ENCODE measurements at regions not wholly inside any gene's neighbourhood (a gene's known extent, or its start where the extent isn't known, plus 50 kb on each side); places are given as distances from the start of the nearest gene placed in this dataset.
A peak's percentile ranks its signal among the peaks of the same experiment; 100 is the strongest.
"Not testable (repeated sequence)": the region's sequence is repeated elsewhere in the genome, so short reads cannot be mapped to it uniquely, and the experiment has no call there.

DNA sequence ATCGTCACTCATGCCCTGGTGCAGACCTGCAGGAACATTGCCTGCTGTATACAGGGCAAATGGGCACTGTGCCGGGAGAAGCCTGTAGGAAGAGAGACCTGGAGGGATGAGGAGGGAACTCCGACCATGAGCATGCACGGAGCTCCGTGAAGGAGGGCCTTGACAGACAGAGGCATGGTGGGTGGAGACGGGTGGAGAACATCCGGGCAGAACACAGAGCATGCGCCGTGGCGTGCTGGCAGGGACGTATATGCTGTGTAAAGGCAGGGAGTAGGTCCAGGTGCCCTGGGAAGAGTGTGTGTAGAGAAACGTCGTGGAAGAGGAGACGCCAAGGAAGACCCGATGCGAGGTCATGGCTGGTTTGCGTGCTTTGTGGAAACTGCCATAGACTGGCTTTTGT, 133.0 kb upstream of the FAN1 start:
- no peaks in the 10 kb centered on the region for H3K36me3 ChIP-seq (ENCODE audit: low read depth)
- intact Hi-C loops (cut with DNase I, micrococcal nuclease), result no loop called here
- H3K4me1 ChIP-seq (ENCODE audit: low read depth), result no peaks in the 10 kb centered on the region
- TF ChIP-seq, protein P1, sequence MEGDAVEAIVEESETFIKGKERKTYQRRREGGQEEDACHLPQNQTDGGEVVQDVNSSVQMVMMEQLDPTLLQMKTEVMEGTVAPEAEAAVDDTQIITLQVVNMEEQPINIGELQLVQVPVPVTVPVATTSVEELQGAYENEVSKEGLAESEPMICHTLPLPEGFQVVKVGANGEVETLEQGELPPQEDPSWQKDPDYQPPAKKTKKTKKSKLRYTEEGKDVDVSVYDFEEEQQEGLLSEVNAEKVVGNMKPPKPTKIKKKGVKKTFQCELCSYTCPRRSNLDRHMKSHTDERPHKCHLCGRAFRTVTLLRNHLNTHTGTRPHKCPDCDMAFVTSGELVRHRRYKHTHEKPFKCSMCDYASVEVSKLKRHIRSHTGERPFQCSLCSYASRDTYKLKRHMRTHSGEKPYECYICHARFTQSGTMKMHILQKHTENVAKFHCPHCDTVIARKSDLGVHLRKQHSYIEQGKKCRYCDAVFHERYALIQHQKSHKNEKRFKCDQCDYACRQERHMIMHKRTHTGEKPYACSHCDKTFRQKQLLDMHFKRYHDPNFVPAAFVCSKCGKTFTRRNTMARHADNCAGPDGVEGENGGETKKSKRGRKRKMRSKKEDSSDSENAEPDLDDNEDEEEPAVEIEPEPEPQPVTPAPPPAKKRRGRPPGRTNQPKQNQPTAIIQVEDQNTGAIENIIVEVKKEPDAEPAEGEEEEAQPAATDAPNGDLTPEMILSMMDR (IDR thresholded peaks at IDR 0.05), result no peak
- H3K4me3 ChIP-seq, result no peak overlapping the region
- ATAC-seq (no peak), DNase-seq (no peak)
- no peaks in the 10 kb centered on the region for H3K9me3 ChIP-seq

DNA sequence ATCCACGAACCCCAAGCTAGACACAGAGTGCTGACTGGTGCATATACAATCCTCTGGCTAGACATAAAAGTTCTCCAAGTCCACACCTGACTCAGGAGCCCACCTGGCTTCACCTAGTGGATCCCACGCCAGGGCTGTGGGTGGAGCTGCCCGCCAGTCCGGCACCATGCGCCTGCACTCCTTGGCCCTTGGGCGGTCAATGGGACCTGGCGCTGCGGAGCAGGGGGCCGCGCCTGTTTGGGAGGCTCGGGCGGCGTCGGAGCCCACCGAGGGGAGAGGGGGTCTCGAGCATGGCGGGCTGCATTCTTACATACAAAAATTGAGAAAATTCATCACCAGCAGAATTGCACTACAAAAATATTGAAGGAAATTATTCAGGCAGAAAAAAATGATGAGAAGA, 120.7 kb upstream of the FAN1 start:
- H3K36me3 ChIP-seq (ENCODE audit: low read depth), result no peaks in the 10 kb centered on the region
- no peak overlapping the region for H3K4me3 ChIP-seq
- no peak for ATAC-seq
- H3K9me3 ChIP-seq, result peaks cover 5% of the 10 kb centered on the region
- DNase-seq, result peak in 1 of 3 donors; percentile 43
- intact Hi-C loops (cut with DNase I, micrococcal nuclease), result no loop called here
- H3K4me1 ChIP-seq (ENCODE audit: low read depth), result no peaks in the 10 kb centered on the region
- TF ChIP-seq, protein P1 (IDR thresholded peaks at IDR 0.05), result no peak

GRCh38 chr15:30788595-30788994, 115.1 kb upstream of the FAN1 start:
- Histone ChIP-seq H3K36me3 (ENCODE audit: low read depth) (no peaks in the 10 kb centered on the region), H3K4me3 (no peak overlapping the region), H3K4me1 (ENCODE audit: low read depth) (no peaks in the 10 kb centered on the region), H3K9me3 (no peaks in the 10 kb centered on the region)
- intact Hi-C loops (cut with DNase I, micrococcal nuclease), result no loop called here
- TF ChIP-seq, protein P1 (IDR thresholded peaks at IDR 0.05), result no peak
- ATAC-seq (no peak), DNase-seq (no peak)

DNA sequence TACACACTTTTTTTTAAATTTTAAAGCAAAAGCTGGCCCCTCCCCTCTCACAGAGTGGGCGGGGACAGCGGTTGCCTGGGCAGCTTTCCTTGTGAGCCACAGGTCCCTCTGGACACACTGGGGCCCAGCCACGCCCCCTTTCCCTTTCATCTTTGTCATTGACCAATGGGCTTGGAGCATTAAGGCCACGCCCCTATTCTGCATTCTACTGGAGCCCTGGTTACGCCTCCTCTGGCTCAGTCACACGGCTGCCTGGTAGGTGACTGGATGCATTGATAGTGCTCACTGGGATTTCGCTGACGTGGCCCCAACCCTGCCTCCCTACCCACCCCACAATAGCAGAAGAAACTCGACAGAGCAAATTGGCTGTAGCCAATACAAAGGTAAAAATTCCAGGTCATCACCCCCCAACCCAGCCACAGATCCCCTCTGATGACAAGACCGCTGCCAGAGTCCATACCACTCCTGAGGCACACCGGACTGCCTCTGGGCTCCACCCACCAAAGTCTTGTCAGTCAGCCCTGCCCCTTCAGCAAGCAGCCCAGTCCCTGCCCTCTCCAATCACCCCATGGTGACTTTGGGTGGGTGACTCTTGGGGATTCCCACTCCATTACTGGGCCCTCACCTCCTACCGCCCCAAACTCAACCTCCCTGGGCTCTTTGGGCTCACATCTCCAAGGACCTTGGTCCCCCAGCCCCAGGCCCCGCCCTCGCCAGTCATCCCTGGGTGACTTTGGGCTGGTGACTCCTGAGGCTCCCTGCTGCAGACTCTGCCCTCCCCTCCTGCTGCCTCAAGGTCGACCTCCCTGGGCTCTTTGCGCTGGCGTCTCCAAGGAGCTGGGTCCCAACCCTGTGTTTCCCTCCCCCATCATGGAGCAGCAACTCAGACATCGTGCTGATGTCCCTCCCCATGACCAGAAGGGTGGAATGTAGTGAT, 112.2 kb upstream of the FAN1 start:
- no peaks in the 10 kb centered on the region for H3K4me1 ChIP-seq (ENCODE audit: low read depth)
- H3K36me3 ChIP-seq (ENCODE audit: low read depth), result no peaks in the 10 kb centered on the region
- no peak for ATAC-seq
- intact Hi-C loops (cut with DNase I, micrococcal nuclease), result no loop called here
- H3K9me3 ChIP-seq, result no peaks in the 10 kb centered on the region
- H3K4me3 ChIP-seq, result no peak overlapping the region
- no peak for DNase-seq
- TF ChIP-seq, protein P1 (IDR thresholded peaks at IDR 0.05), result no peak

DNA sequence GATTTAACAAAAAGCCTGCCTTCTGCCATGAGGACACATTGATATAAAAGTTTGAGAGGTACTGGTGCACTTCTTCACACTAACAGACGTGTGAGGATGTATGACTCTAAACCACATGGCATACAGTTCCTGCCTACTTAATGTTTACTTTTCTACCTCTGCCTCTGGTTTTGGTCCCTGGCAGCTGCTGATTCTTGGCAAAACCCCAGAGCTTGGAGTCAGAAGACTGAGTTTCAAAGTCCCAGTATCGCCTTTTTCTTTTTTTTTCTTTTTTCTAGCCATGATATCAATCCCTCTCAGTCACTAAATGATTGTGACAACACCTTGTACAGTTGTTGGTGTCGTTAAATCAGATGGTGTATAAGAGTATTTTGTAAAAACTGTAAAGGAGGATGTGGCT, 110.9 kb upstream of the FAN1 start:
- H3K36me3 ChIP-seq (ENCODE audit: low read depth); H3K4me1 ChIP-seq (ENCODE audit: low read depth); intact Hi-C loops (cut with DNase I, micrococcal nuclease); H3K9me3 ChIP-seq; H3K4me3 ChIP-seq; ATAC-seq: not testable (repeated sequence)
- peak in 1 of 3 donors; percentile 48 for DNase-seq

DNA sequence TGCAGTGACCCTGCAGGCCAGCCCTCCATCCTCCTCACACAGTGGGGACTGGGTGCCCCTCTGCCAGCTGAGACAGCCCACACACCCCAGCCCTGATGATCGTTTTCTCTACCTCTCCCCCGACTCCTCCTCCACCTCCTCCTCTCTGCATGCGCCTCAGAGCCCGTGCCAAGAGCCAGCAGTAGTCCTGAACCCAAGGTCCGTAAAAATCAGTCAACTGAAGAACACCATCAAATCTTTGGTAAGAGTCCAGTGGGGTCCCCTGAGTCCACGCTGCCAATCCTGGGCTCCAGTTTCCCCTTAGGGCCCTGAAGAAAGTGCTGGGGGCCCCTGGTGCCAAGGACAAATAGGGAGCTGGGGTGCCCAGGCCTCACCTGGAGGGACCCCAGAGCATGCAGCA, 109.3 kb upstream of the FAN1 start:
- Histone ChIP-seq H3K4me1 (ENCODE audit: low read depth) (no peaks in the 10 kb centered on the region), H3K36me3 (ENCODE audit: low read depth) (no peaks in the 10 kb centered on the region), H3K4me3 (no peak overlapping the region), H3K9me3 (no peaks in the 10 kb centered on the region)
- ATAC-seq, result no peak
- DNase-seq, result no peak
- TF ChIP-seq, protein P1 (IDR thresholded peaks at IDR 0.05), result no peak
- intact Hi-C loops (cut with DNase I, micrococcal nuclease), result no loop called here

GRCh38 chr15:30799565-30799964, 104.2 kb upstream of the FAN1 start:
- peak in 2 of 3 donors; percentile 53 to 68 for DNase-seq
- H3K9me3 ChIP-seq; H3K4me3 ChIP-seq; ATAC-seq; intact Hi-C loops (cut with DNase I, micrococcal nuclease); H3K36me3 ChIP-seq (ENCODE audit: low read depth); H3K4me1 ChIP-seq (ENCODE audit: low read depth): not testable (repeated sequence)

DNA sequence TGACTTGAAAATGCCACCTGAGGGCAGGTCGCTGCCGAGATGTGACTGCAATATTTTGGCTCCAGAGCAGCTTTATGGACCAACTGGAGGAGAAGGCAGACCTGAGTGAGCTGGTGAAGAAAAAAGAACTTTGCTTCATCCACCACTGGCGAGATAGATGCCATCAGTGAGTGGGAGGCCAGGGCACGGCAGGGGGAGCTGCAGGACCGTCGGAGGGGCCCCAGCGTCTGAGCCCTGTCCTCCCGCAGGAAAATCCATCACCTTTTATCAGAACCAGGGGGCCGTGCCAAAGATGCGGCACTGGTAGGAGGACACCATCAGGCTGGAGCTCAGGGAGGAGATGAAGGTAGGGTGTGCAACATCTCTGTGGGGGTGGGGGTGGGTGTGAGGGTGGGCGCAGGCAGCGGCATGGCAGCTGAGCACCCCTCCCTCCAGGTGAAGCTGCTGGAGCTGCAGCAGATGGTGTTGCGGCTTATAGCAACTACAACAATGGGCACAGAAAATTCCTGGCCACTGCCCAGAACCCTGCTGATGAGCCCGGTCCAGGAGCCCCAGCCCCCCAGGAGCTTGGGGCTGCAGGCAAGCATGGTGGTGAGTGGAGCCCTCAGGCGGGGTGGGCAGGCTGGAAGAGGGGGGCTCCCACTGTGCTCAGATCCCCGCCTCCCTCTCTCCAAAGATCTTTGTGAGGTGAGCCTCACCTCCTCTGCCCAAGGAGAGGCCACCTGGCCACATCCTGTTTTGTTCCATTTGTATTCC, 102.4 kb upstream of the FAN1 start:
- ATAC-seq; H3K36me3 ChIP-seq (ENCODE audit: low read depth); H3K4me1 ChIP-seq (ENCODE audit: low read depth); H3K4me3 ChIP-seq; H3K9me3 ChIP-seq; intact Hi-C loops (cut with DNase I, micrococcal nuclease): not testable (repeated sequence)
- DNase-seq, result peak in 1 of 3 donors; percentile 41

- ATAC-seq; DNase-seq; H3K4me3 ChIP-seq; H3K9me3 ChIP-seq; H3K36me3 ChIP-seq (ENCODE audit: low read depth); intact Hi-C loops (cut with DNase I, micrococcal nuclease); H3K4me1 ChIP-seq (ENCODE audit: low read depth): not testable (repeated sequence)
These were observed 101.7 kb upstream of the FAN1 start for GRCh38 chr15:30802001-30802400.
